MM.1S (cell line): ENCODE measurements at regions not wholly inside any gene's neighbourhood (a gene's known extent, or its start where the extent isn't known, plus 50 kb on each side); places are given as distances from the start of the nearest gene placed in this dataset.

ENCODE experiments used
- DNase-seq: peaks from one replicate; pipeline ENCODE4 v3.0.0-alpha.2; 2015
- H2AFZ ChIP-seq: fragments of 300-600 bp; sonication (generic); 2 replicates; pipeline ENCODE4 v1.6.0; 2016; ENCODE audit warnings: antibody characterized with exemption, low read length
- H3F3A ChIP-seq: fragments of 300-600 bp; sonication (generic); 2 replicates; pipeline ENCODE4 v1.6.1; 2016; ENCODE audit warnings: mild to moderate bottlenecking, antibody characterized with exemption, low read length, moderate library complexity, mixed read lengths; ENCODE audit not compliant: insufficient read depth
- H3K27ac ChIP-seq: fragments of 300-600 bp; sonication (generic); 2 replicates; pipeline ENCODE4 v1.5.1; 2016; ENCODE audit warnings: mild to moderate bottlenecking, low read length
- H3K27me3 ChIP-seq: fragments of 300-600 bp; sonication (generic); replicated peaks from 2 replicates; pipeline ENCODE4 v1.6.0; 2016; ENCODE audit warnings: low read length; ENCODE audit not compliant: insufficient read depth
- H3K36me3 ChIP-seq: fragments of 300-600 bp; sonication (generic); replicated peaks from 2 replicates; pipeline ENCODE4 v1.6.1; 2016; ENCODE audit warnings: mild to moderate bottlenecking, low read length, mixed read lengths; ENCODE audit not compliant: insufficient read depth
- H3K4me1 ChIP-seq: fragments of 300-600 bp; sonication (generic); 2 replicates; pipeline ENCODE4 v1.6.1; 2016; ENCODE audit warnings: low read length, mixed read lengths
- H3K4me2 ChIP-seq: fragments of 300-600 bp; sonication (generic); 2 replicates; pipeline ENCODE4 v1.6.0; 2016; ENCODE audit warnings: low read depth, low read length
- H3K4me3 ChIP-seq: fragments of 300-600 bp; sonication (generic); 2 replicates; pipeline ENCODE4 v1.5.1; 2016; ENCODE audit warnings: low read length, mixed read lengths
- H3K79me2 ChIP-seq: fragments of 300-600 bp; sonication (generic); 2 replicates; pipeline ENCODE4 v1.6.1; 2016; ENCODE audit warnings: mixed run types, low read length, mixed read lengths
- H3K9ac ChIP-seq: fragments of 300-600 bp; sonication (generic); 2 replicates; pipeline ENCODE4 v1.6.1; 2016; ENCODE audit warnings: low read length, mixed read lengths
- H3K9me2 ChIP-seq: fragments of 300-600 bp; sonication (generic); replicated peaks from 2 replicates; pipeline ENCODE4 v1.6.1; 2016; ENCODE audit warnings: mild to moderate bottlenecking, low read length, mixed read lengths; ENCODE audit not compliant: insufficient read depth
- H3K9me3 ChIP-seq: fragments of 300-600 bp; sonication (generic); replicated peaks from 2 replicates; pipeline ENCODE4 v1.6.1; 2016; ENCODE audit warnings: mild to moderate bottlenecking, low read length, mixed read lengths; ENCODE audit not compliant: insufficient read depth
- H4K20me1 ChIP-seq: fragments of 300-600 bp; sonication (generic); 2 replicates; pipeline ENCODE4 v1.6.1; 2016; ENCODE audit warnings: mild to moderate bottlenecking, low read length, moderate library complexity, mixed read lengths; ENCODE audit not compliant: insufficient read depth
- CTCF ChIP-seq: fragments of 300-600 bp; sonication (generic); IDR thresholded peaks from 2 replicates; pipeline ENCODE4 v1.5.1; 2016; ENCODE audit warnings: antibody characterized with exemption, low read length, mixed read lengths
- EZH2 ChIP-seq: fragments of 300-600 bp; sonication (generic); optimal IDR thresholded peaks from 2 replicates; pipeline ENCODE3; 2017; ENCODE audit warnings: low read depth, mild to moderate bottlenecking, antibody characterized with exemption, low read length, mixed read lengths
- EZH2phosphoT487 ChIP-seq: fragments of 300-600 bp; sonication (generic); IDR thresholded peaks from 2 replicates; pipeline ENCODE4 v1.6.1; 2018; ENCODE audit warnings: antibody characterized with exemption, low read length

DNA sequence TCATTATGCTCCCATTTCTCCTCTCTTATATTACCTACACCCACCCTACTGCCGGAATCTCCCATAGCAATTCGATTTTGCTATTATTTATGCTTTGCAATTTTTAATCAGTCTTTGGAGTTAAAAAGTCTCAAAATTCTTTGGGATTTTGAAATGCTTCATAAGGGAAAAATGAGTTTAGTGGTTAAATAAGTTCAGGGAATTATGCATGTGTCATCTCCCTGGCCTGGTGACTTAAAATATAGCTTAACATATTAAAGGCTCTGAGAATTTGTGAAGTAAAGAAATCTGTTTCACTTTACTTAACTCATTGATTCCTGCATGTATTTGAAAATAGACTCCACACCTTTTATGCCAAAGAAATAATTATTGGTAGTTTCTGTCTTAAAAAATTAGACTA is 185.1 kb upstream of the DIPK2B start:
- no peaks in the 10 kb centered on the region for H4K20me1 ChIP-seq
- H3K79me2 ChIP-seq, result no peaks in the 10 kb centered on the region
- no peak overlapping the region for H3K4me3 ChIP-seq
- no peaks in the 10 kb centered on the region for H3K27me3 ChIP-seq
- H3F3A ChIP-seq, result no peaks in the 10 kb centered on the region
- no peak overlapping the region for H3K4me2 ChIP-seq
- no peaks in the 10 kb centered on the region for H3K9me3 ChIP-seq
- no peak for DNase-seq
- no peak overlapping the region for H3K27ac ChIP-seq
- H3K4me1 ChIP-seq, result no peaks in the 10 kb centered on the region
- no peak overlapping the region for H2AFZ ChIP-seq
- H3K9me2 ChIP-seq, result no peaks in the 10 kb centered on the region
- no peaks in the 10 kb centered on the region for H3K36me3 ChIP-seq
- TF ChIP-seq CTCF (no peak), EZH2phosphoT487 (no peak), EZH2 (no peak)
- no peak overlapping the region for H3K9ac ChIP-seq

GRCh38 chrX:45381841-45382240 is 181.2 kb upstream of the DIPK2B start:
- H3K27ac ChIP-seq, result no peak overlapping the region
- no peak overlapping the region for H3K4me2 ChIP-seq
- no peaks in the 10 kb centered on the region for H3K9me2 ChIP-seq
- H2AFZ ChIP-seq, result no peak overlapping the region
- H3K36me3 ChIP-seq, result no peaks in the 10 kb centered on the region
- H3K9me3 ChIP-seq, result no peaks in the 10 kb centered on the region
- no peak for DNase-seq
- no peaks in the 10 kb centered on the region for H3K27me3 ChIP-seq
- H3K9ac ChIP-seq, result no peak overlapping the region
- no peaks in the 10 kb centered on the region for H3K4me1 ChIP-seq
- H3K79me2 ChIP-seq, result no peaks in the 10 kb centered on the region
- H3F3A ChIP-seq, result no peaks in the 10 kb centered on the region
- no peak overlapping the region for H3K4me3 ChIP-seq
- no peak for TF ChIP-seq EZH2
- TF ChIP-seq CTCF, result no peak
- no peak for TF ChIP-seq EZH2phosphoT487
- H4K20me1 ChIP-seq, result no peaks in the 10 kb centered on the region

- Histone ChIP-seq H2AFZ (no peak overlapping the region), H4K20me1 (no peaks in the 10 kb centered on the region), H3K9ac (no peak overlapping the region), H3K36me3 (no peaks in the 10 kb centered on the region), H3K9me2 (no peaks in the 10 kb centered on the region), H3K4me1 (no peaks in the 10 kb centered on the region), H3K4me2 (no peak overlapping the region), H3K4me3 (no peak overlapping the region), H3K27ac (no peak overlapping the region), H3F3A (no peaks in the 10 kb centered on the region), H3K9me3 (no peaks in the 10 kb centered on the region), H3K79me2 (no peaks in the 10 kb centered on the region), H3K27me3 (no peaks in the 10 kb centered on the region)
- TF ChIP-seq CTCF, result no peak
- no peak for DNase-seq
These were observed 180.7 kb upstream of the DIPK2B start for GRCh38 chrX:45381366-45381765.

- no peaks in the 10 kb centered on the region for H3K9me3 ChIP-seq
- H3K4me1 ChIP-seq, result no peaks in the 10 kb centered on the region
- H3K4me3 ChIP-seq, result no peak overlapping the region
- H3K4me2 ChIP-seq, result no peak overlapping the region
- no peaks in the 10 kb centered on the region for H3F3A ChIP-seq
- no peaks in the 10 kb centered on the region for H3K27me3 ChIP-seq
- no peak for DNase-seq
- no peaks in the 10 kb centered on the region for H3K79me2 ChIP-seq
- no peak for TF ChIP-seq CTCF
- no peak for TF ChIP-seq EZH2
- no peak for TF ChIP-seq EZH2phosphoT487
- no peak overlapping the region for H3K27ac ChIP-seq
- H2AFZ ChIP-seq, result no peak overlapping the region
- H3K9ac ChIP-seq, result no peak overlapping the region
- H3K36me3 ChIP-seq, result no peaks in the 10 kb centered on the region
- H3K9me2 ChIP-seq, result no peaks in the 10 kb centered on the region
- no peaks in the 10 kb centered on the region for H4K20me1 ChIP-seq
These were observed 178.6 kb upstream of the DIPK2B start for GRCh38 chrX:45379236-45379635.
